Stomach (tissue), 8 donors: ENCODE measurements at regions not wholly inside any gene's neighbourhood (a gene's known extent, or its start where the extent isn't known, plus 50 kb on each side); places are given as distances from the start of the nearest gene placed in this dataset.

Experiments used
- DNase-seq, 2 donors: peaks; one replicate each; pipeline versions ENCODE4 v3.0.0 to v3.0.0-alpha.2; 2013 to 2019
- H3K27ac ChIP-seq, 5 donors: fragments of 200-600 bp in 4 of 5; sonication (generic) in 4 of 5; one replicate each; pipeline ENCODE4 v1.5.1; 2013 to 2019; ENCODE audit warnings: mild to moderate bottlenecking in 1 of 5, moderate library complexity in 1 of 5
- H3K27me3 ChIP-seq, 3 donors: fragments of 200-600 bp; sonication (generic); one replicate each; pipeline ENCODE4 v1.5.1; 2017 to 2019; ENCODE audit warnings: mixed run types in 1 of 3
- H3K36me3 ChIP-seq, 4 donors: fragments of 200-600 bp; sonication (generic); 1 replicate in 3 of 4; 2 replicates in 1 of 4; pipeline ENCODE4 v1.5.1; 2016 to 2019
- H3K4me1 ChIP-seq, 4 donors: fragments of 200-600 bp; sonication (generic); one replicate each; pipeline ENCODE4 v1.5.1; 2016 to 2019
- H3K4me3 ChIP-seq, 4 donors: fragments of 200-600 bp; sonication (generic) in 3 of 4; one replicate each; pipeline ENCODE4 v1.5.1; 2016 to 2019; ENCODE audit warnings: mild to moderate bottlenecking in 1 of 4
- H3K9me3 ChIP-seq, 4 donors: fragments of 200-600 bp; sonication (generic); one replicate each; pipeline ENCODE4 v1.5.1; 2016 to 2019
- CTCF ChIP-seq, 7 experiments: fragments of 450-650 bp in 4 of 7; fragments of 200-600 bp in 3 of 7; sonication (generic) in 3 of 7; IDR thresholded peaks; one replicate each; pipeline ENCODE4 v1.5.1; 2016 to 2019; ENCODE audit warnings: antibody characterized with exemption in 7 of 7, control low read depth in 2 of 7, mild to moderate bottlenecking in 1 of 7
- EP300 ChIP-seq: sonication (generic); formaldehyde crosslinking; IDR thresholded peaks from one replicate; pipeline ENCODE4 v1.6.1; 2017; ENCODE audit warnings: antibody characterized with exemption
- POLR2A ChIP-seq, 4 donors: fragments of 450-650 bp; IDR thresholded peaks; one replicate each; pipeline ENCODE4 v1.6.1; 2016; ENCODE audit warnings: antibody characterized with exemption in 4 of 4, control low read depth in 2 of 4, mild to moderate bottlenecking in 1 of 4, moderate library complexity in 1 of 4
- POLR2AphosphoS5 ChIP-seq, 3 donors: sonication (generic); formaldehyde crosslinking; IDR thresholded peaks; one replicate each; pipeline ENCODE4 v1.6.1; 2016; ENCODE audit warnings: antibody characterized with exemption in 3 of 3
- WGBS, 5 donors: extraction: QIAGEN DNeasy Blood & Tissue Kit in 3 of 5; methylation state at CpG; one replicate each; pipeline versions ENCODE4 v1.1.5 to v1.1.7; 2013 to 2018; 5-methylcytosine and 5-hydroxymethylcytosine counted together
- intact Hi-C: fragments of 100-400 bp; cut with DNase I; formaldehyde crosslinking; loops from one replicate; pipeline ENCODE4 v1.15.1; 2023; ENCODE audit warnings: low total_unique reads
- donor health status: healthy with polysubstance abuse.
- donor health status: Bipolar disorder and iron deficiency.
- donor health status: healthy.

GRCh38 chr6:40302856-40303454 lies 284.2 kb downstream of the LRFN2 start:
- Histone ChIP-seq H3K4me3 (no peak overlapping the region), H3K4me1 (no peaks in the 10 kb centered on the region), H3K36me3 (no peaks in the 10 kb centered on the region), H3K27me3 (peaks cover 0 to 18% (median 0%) of the 10 kb centered on the region in 3 donors), H3K9me3 (peaks cover 0 to 8% (median 5%) of the 10 kb centered on the region in 4 donors), H3K27ac (no peak overlapping the region)
- 79 to 92% (median 88%) methylated on average over 8 of the region's 8 CpGs for WGBS, 5 donors
- DNase-seq: no peak
- TF ChIP-seq EP300 (no peak), POLR2AphosphoS5 (IDR thresholded peaks at IDR 0.05) (no peak), POLR2A (IDR thresholded peaks at IDR 0.05) (no peak), CTCF (IDR thresholded peaks at IDR 0.05) (no peak)
- intact Hi-C loops: no loop called here

- intact Hi-C loops: no loop called here
- WGBS, 5 donors: 79 to 89% (median 83%) methylated on average over 6 of the region's 6 CpGs
- no peak overlapping the region for H3K4me3 ChIP-seq
Observed at GRCh38 chr6:40299681-40300080, 287.5 kb downstream of the LRFN2 start.

GRCh38 chr6:40298207-40298606 lies 289.0 kb downstream of the LRFN2 start:
- 88 to 93% (median 92%) methylated on average over 2 of the region's 2 CpGs for WGBS, 5 donors
- DNase-seq: no peak
- Histone ChIP-seq H3K27ac (no peak overlapping the region), H3K36me3 (no peaks in the 10 kb centered on the region), H3K9me3 (peaks cover 0 to 12% (median 2%) of the 10 kb centered on the region in 4 donors), H3K4me1 (no peaks in the 10 kb centered on the region), H3K27me3 (peaks cover 0 to 14% (median 0%) of the 10 kb centered on the region in 3 donors), H3K4me3 (no peak overlapping the region)
- TF ChIP-seq CTCF (IDR thresholded peaks at IDR 0.05) (no peak), POLR2AphosphoS5 (IDR thresholded peaks at IDR 0.05) (no peak), EP300 (no peak)
- intact Hi-C loops: no loop called here

More at GRCh38 chr6:40299681-40300080, 287.5 kb downstream of the LRFN2 start:
- H3K27ac ChIP-seq: no peak overlapping the region
- H3K9me3 ChIP-seq: peaks cover 0 to 12% (median 2%) of the 10 kb centered on the region in 4 donors
- no peaks in the 10 kb centered on the region for H3K4me1 ChIP-seq
- TF ChIP-seq POLR2AphosphoS5 (IDR thresholded peaks at IDR 0.05) (no peak), EP300 (no peak), POLR2A (IDR thresholded peaks at IDR 0.05) (no peak), CTCF (IDR thresholded peaks at IDR 0.05) (no peak)
- H3K27me3 ChIP-seq: peaks cover 0 to 14% (median 0%) of the 10 kb centered on the region in 3 donors
- no peak for DNase-seq
- no peaks in the 10 kb centered on the region for H3K36me3 ChIP-seq

GRCh38 chr6:40295251-40295950 lies 291.8 kb downstream of the LRFN2 start:
- no peak for DNase-seq
- no peaks in the 10 kb centered on the region for H3K36me3 ChIP-seq
- peaks cover 0 to 30% (median 0%) of the 10 kb centered on the region in 3 donors for H3K27me3 ChIP-seq
- WGBS, 5 donors: 63 to 75% (median 67%) methylated on average over 2 of the region's 2 CpGs
- no peak overlapping the region for H3K4me3 ChIP-seq
- H3K9me3 ChIP-seq: peaks cover 0 to 12% (median 2%) of the 10 kb centered on the region in 4 donors
- TF ChIP-seq POLR2AphosphoS5 (IDR thresholded peaks at IDR 0.05): no peak
- no peak for TF ChIP-seq EP300
- no peak for TF ChIP-seq CTCF (IDR thresholded peaks at IDR 0.05)
- TF ChIP-seq POLR2A (IDR thresholded peaks at IDR 0.05): no peak
- intact Hi-C loops: no loop called here
- no peak overlapping the region for H3K27ac ChIP-seq
- H3K4me1 ChIP-seq: no peaks in the 10 kb centered on the region
